Breast epithelium (tissue), 3 donors: ENCODE measurements at regions not wholly inside any gene's neighbourhood (a gene's known extent, or its start where the extent isn't known, plus 50 kb on each side); places are given as distances from the start of the nearest gene placed in this dataset.

Experiments
- CTCF ChIP-seq, 3 donors: fragments of 450-650 bp; IDR thresholded peaks; one replicate each; pipeline ENCODE4 v1.5.1; 2016 to 2017; ENCODE audit warnings: antibody characterized with exemption in 3 of 3, mild to moderate bottlenecking in 3 of 3, moderate library complexity in 3 of 3
- POLR2A ChIP-seq: fragments of 450-650 bp; IDR thresholded peaks from one replicate; pipeline ENCODE4 v1.6.1; 2016; ENCODE audit warnings: antibody characterized with exemption, mild to moderate bottlenecking, moderate library complexity
- POLR2AphosphoS5 ChIP-seq, 3 donors: sonication (generic); formaldehyde crosslinking; IDR thresholded peaks; one replicate each; pipeline ENCODE4 v1.6.1; 2017; ENCODE audit warnings: antibody characterized with exemption in 3 of 3

GRCh38 chr2:8625399-8626300, 56.2 kb upstream of the ID2 start:
- TF ChIP-seq CTCF (IDR thresholded peaks at IDR 0.05) (no peak), POLR2A (no peak), POLR2AphosphoS5 (IDR thresholded peaks at IDR 0.05) (no peak)
